ENCODE measurements at regions not wholly inside any gene's neighbourhood (a gene's known extent, or its start where the extent isn't known, plus 50 kb on each side); places are given as distances from the start of the nearest gene placed in this dataset.

GRCh38 chr1:222931023-222931422 lies 116.2 kb downstream of the DISP1 start:
- ChIA-PET POLR2A (no interaction called here), CTCF (interaction anchor here (0.7 kb wide), 1 partner anchor 138 kb away, joined by 3 read pairs; no protein-coding TSS in a partner anchor)
- no peak overlapping the region for H3K4me3 ChIP-seq (ENCODE audit: low read depth, low read length)
- TF ChIP-seq GFI1B (tag by site-specific recombination; IDR thresholded peaks at IDR 0.05) (no peak), ZNF580 (tag by site-specific recombination; IDR thresholded peaks at IDR 0.05) (peak; percentile 77; the same call in 1 of the 2 replicates), ZNF707 (tag by site-specific recombination; IDR thresholded peaks at IDR 0.05) (no peak), ZXDB (tag by site-specific recombination; IDR thresholded peaks at IDR 0.05) (0 out of 2 replicates have a peak, but pooled peaks have one; percentile 13), ZSCAN4 (tag by site-specific recombination; IDR thresholded peaks at IDR 0.05) (no peak), ZSCAN16 (tag by site-specific recombination; IDR thresholded peaks at IDR 0.05) (no peak), ZNF843 (tag by site-specific recombination; IDR thresholded peaks at IDR 0.05) (peak; percentile 57; the same call in 1 of the 2 replicates), SCRT1 (tag by site-specific recombination; IDR thresholded peaks at IDR 0.05; ENCODE audit: borderline replicate concordance) (no peak), ZNF549 (tag by site-specific recombination; IDR thresholded peaks at IDR 0.05) (no peak), ZNF670 (tag by site-specific recombination; IDR thresholded peaks at IDR 0.05; ENCODE audit: low read depth) (no peak), ZFP69B (tag by site-specific recombination; IDR thresholded peaks at IDR 0.05) (no peak), PRDM6 (tag by site-specific recombination; IDR thresholded peaks at IDR 0.05) (peak; percentile 93), ZNF404 (tag by site-specific recombination; IDR thresholded peaks at IDR 0.05) (0 out of 2 replicates have a peak, but pooled peaks have one; percentile 0), FEZF1 (tag by site-specific recombination; IDR thresholded peaks at IDR 0.05) (peak; percentile 61), PRDM10 (tag by site-specific recombination; IDR thresholded peaks at IDR 0.05) (peak; percentile 24; the same call in 1 of the 2 replicates), ZNF341 (tag by site-specific recombination; IDR thresholded peaks at IDR 0.05; ENCODE audit: low read depth) (0 out of 2 replicates have a peak, but pooled peaks have one; percentile 20), ZNF18 (tag by site-specific recombination; IDR thresholded peaks at IDR 0.05) (peak; percentile 43; the same call in 1 of the 2 replicates), ZNF692 (tag by site-specific recombination; IDR thresholded peaks at IDR 0.05) (0 out of 2 replicates have a peak, but pooled peaks have one; percentile 13), ZNF335 (tag by site-specific recombination; conservative IDR thresholded peaks at IDR 0.05) (0 out of 2 replicates have a peak, but pooled peaks have one; percentile 22), ZIC2 (tag by site-specific recombination; IDR thresholded peaks at IDR 0.05) (0 out of 2 replicates have a peak, but pooled peaks have one; percentile 12), PRDM4 (tag by site-specific recombination; IDR thresholded peaks at IDR 0.05) (no peak)
- H3K27ac ChIP-seq (ENCODE audit: extremely low read depth, low read depth, low read length) = no peak overlapping the region
- H3K9me3 ChIP-seq (ENCODE audit: control insufficient read depth, insufficient read depth, low read depth, low read length) = no peaks in the 10 kb centered on the region
- no peaks in the 10 kb centered on the region for H3K36me3 ChIP-seq (ENCODE audit: control insufficient read depth in 2 of 2, insufficient read depth in 1 of 2, low read length in 2 of 2)
- H3K4me1 ChIP-seq (ENCODE audit: control insufficient read depth, insufficient read depth, low read length) = peaks cover 8% of the 10 kb centered on the region; the same call in 1 of the 2 replicates
